H1 (cell line): ENCODE measurements at regions not wholly inside any gene's neighbourhood (a gene's known extent, or its start where the extent isn't known, plus 50 kb on each side); places are given as distances from the start of the nearest gene placed in this dataset.

Experiments
- CTCF ChIA-PET: fragments of 300-600 bp; sonication (Branson Sonifier 250); formaldehyde crosslinking; loops from one replicate; lab custom pipeline; 2021; ENCODE audit not compliant: partially characterized antibody; lab: Charles Lee
- POLR2A ChIA-PET: fragments of 300-600 bp; sonication (Branson Sonifier 250); formaldehyde crosslinking; loops from one replicate; lab custom pipeline; 2021; ENCODE audit warnings: inconsistent platforms; ENCODE audit not compliant: partially characterized antibody; lab: Charles Lee
- DNase-seq, 2 experiments: peaks; one replicate each; pipeline versions ENCODE4 v3.0.0 to v3.0.0-alpha.2; 2010 to 2022; ENCODE audit warnings: low spot score in 2 of 2, low read depth in 1 of 2, mixed read lengths in 1 of 2
- FAIRE-seq: peaks from 2 replicates; lab custom pipeline; 2011; peaks lifted over from hg19 to GRCh38; lab: Jason Lieb, UNC
- H2AFZ ChIP-seq: 2 replicates; pipeline ENCODE4 v1.8.1; 2012; ENCODE audit warnings: low read length, inconsistent platforms
- H2AK5ac ChIP-seq: 2 replicates; pipeline ENCODE4 v1.6.1; 2013; ENCODE audit warnings: low read depth, low read length
- H2BK120ac ChIP-seq: replicated peaks from 2 replicates; pipeline ENCODE3; 2013; ENCODE audit warnings: low read depth, low read length, inconsistent platforms
- H2BK12ac ChIP-seq: 2 replicates; pipeline ENCODE4 v1.6.1; 2013; ENCODE audit warnings: low read depth, low read length
- H2BK15ac ChIP-seq: 2 replicates; pipeline ENCODE4 v1.6.1; 2013; ENCODE audit warnings: low read length
- H2BK20ac ChIP-seq: 2 replicates; pipeline ENCODE4 v1.6.1; 2013; ENCODE audit warnings: low read length
- H2BK5ac ChIP-seq: 2 replicates; pipeline ENCODE4 v1.6.1; 2013; ENCODE audit warnings: low read depth, low read length
- H3K14ac ChIP-seq: 2 replicates; pipeline ENCODE4 v1.6.1; 2013; ENCODE audit warnings: inconsistent platforms; ENCODE audit not compliant: insufficient read length
- H3K18ac ChIP-seq: 2 replicates; pipeline ENCODE4 v1.6.1; 2013; ENCODE audit warnings: low read length; ENCODE audit errors: extremely low read depth
- H3K23ac ChIP-seq: 2 replicates; pipeline ENCODE4 v1.6.1; 2013; ENCODE audit warnings: inconsistent platforms; ENCODE audit not compliant: insufficient read length
- H3K23me2 ChIP-seq: 2 replicates; pipeline ENCODE4 v1.6.1; 2013; ENCODE audit warnings: low read depth, low read length
- H3K27ac ChIP-seq: 2 replicates; pipeline ENCODE4 v1.6.1; 2011; ENCODE audit warnings: low read depth, low read length, inconsistent platforms
- H3K27me3 ChIP-seq, 4 experiments: replicated peaks in 1 of 4; 1 replicate in 1 of 4; 2 replicates in 3 of 4; pipeline versions ENCODE4 v1.6.1 to v1.8.1; 2011 to 2013; ENCODE audit warnings: low read length in 3 of 4, mild to moderate bottlenecking in 3 of 4, inconsistent platforms in 2 of 4, mixed read lengths in 2 of 4, moderate library complexity in 1 of 4; ENCODE audit not compliant: control insufficient read depth in 3 of 4, insufficient read depth in 3 of 4; ENCODE audit errors: extremely low read depth in 1 of 4
- H3K36me3 ChIP-seq, 4 experiments: 2 replicates each; pipeline versions ENCODE4 v1.6.1 to v1.8.1; 2011 to 2013; ENCODE audit warnings: mild to moderate bottlenecking in 4 of 4, low read length in 3 of 4, moderate library complexity in 2 of 4, control low read depth in 1 of 4, inconsistent platforms in 1 of 4; ENCODE audit not compliant: insufficient read depth in 4 of 4, control insufficient read depth in 2 of 4
- H3K4ac ChIP-seq: replicated peaks from 2 replicates; pipeline ENCODE3; 2013; ENCODE audit warnings: low read length, low read depth, mixed read lengths, inconsistent platforms; ENCODE audit not compliant: insufficient read length
- H3K4me1 ChIP-seq, 4 experiments: replicated peaks in 1 of 4; 1 replicate in 1 of 4; 2 replicates in 3 of 4; pipeline versions ENCODE4 v1.6.1 to v1.8.1; 2011 to 2013; ENCODE audit warnings: low read length in 3 of 4, inconsistent platforms in 2 of 4, mixed read lengths in 1 of 4; ENCODE audit not compliant: insufficient read depth in 4 of 4, control insufficient read depth in 3 of 4
- H3K4me2 ChIP-seq, 2 experiments: 2 replicates each; pipeline versions ENCODE4 v1.6.1 to v1.8.1; 2011 to 2013; ENCODE audit warnings: low read depth in 2 of 2, low read length in 2 of 2, control low read depth in 1 of 2, inconsistent platforms in 1 of 2, mild to moderate bottlenecking in 1 of 2; ENCODE audit not compliant: insufficient read depth in 1 of 2
- H3K4me3 ChIP-seq, 4 experiments: fragments of 200-600, 300-600 bp in 1 of 4; sonication (generic), shearing (Covaris generic), sonication (Bioruptor Twin) in 1 of 4; 2 replicates each; pipeline versions ENCODE4 v1.5.1 to v1.8.1; 2011 to 2016; ENCODE audit warnings: low read length in 4 of 4, low read depth in 3 of 4, control low read depth in 2 of 4, inconsistent platforms in 2 of 4, mild to moderate bottlenecking in 2 of 4, mixed read lengths in 1 of 4, moderate library complexity in 1 of 4; ENCODE audit not compliant: insufficient read depth in 2 of 4; ENCODE audit errors: extremely low read depth in 1 of 4
- H3K56ac ChIP-seq: replicated peaks from 2 replicates; pipeline ENCODE3; 2013; ENCODE audit warnings: low read depth, mild to moderate bottlenecking, mixed read lengths, low read length, inconsistent platforms; ENCODE audit not compliant: insufficient read length
- H3K79me1 ChIP-seq: 2 replicates; pipeline ENCODE4 v1.6.1; 2013; ENCODE audit warnings: low read depth, low read length, control low read depth
- H3K79me2 ChIP-seq, 2 experiments: 2 replicates each; pipeline versions ENCODE4 v1.6.1 to v1.8.1; 2012 to 2013; ENCODE audit warnings: low read length in 2 of 2, mild to moderate bottlenecking in 2 of 2, inconsistent platforms in 1 of 2; ENCODE audit not compliant: insufficient read depth in 2 of 2, control insufficient read depth in 1 of 2
- H3K9ac ChIP-seq, 4 experiments: replicated peaks in 1 of 4; 1 replicate in 1 of 4; 2 replicates in 3 of 4; pipeline versions ENCODE4 v1.6.1 to v1.8.1; 2011 to 2013; ENCODE audit warnings: low read depth in 3 of 4, low read length in 3 of 4, control low read depth in 2 of 4, mild to moderate bottlenecking in 2 of 4, moderate library complexity in 2 of 4, inconsistent platforms in 1 of 4; ENCODE audit errors: extremely low read depth in 1 of 4
- H3K9me3 ChIP-seq, 2 experiments: 2 replicates each; pipeline versions ENCODE4 v1.6.1 to v1.8.1; 2012 to 2013; ENCODE audit warnings: mild to moderate bottlenecking in 2 of 2, moderate library complexity in 2 of 2, control low read depth in 1 of 2, inconsistent platforms in 1 of 2, low read depth in 1 of 2, low read length in 1 of 2, mixed read lengths in 1 of 2; ENCODE audit not compliant: insufficient read depth in 2 of 2
- H4K20me1 ChIP-seq, 2 experiments: replicated peaks in 1 of 2; 2 replicates each; pipeline versions ENCODE3 to v1.8.1; 2011 to 2013; ENCODE audit warnings: inconsistent platforms in 2 of 2, low read length in 2 of 2, mild to moderate bottlenecking in 1 of 2; ENCODE audit not compliant: insufficient read depth in 2 of 2, control insufficient read depth in 1 of 2
- H4K5ac ChIP-seq: 2 replicates; pipeline ENCODE4 v1.6.1; 2013; ENCODE audit warnings: low read length, low read depth, mixed read lengths, inconsistent platforms; ENCODE audit not compliant: insufficient read length
- H4K8ac ChIP-seq: 2 replicates; pipeline ENCODE4 v1.8.0; 2013; ENCODE audit warnings: mild to moderate bottlenecking, moderate library complexity, low read length, inconsistent platforms; ENCODE audit not compliant: insufficient read depth; ENCODE audit errors: extremely low read depth
- H4K91ac ChIP-seq: replicated peaks from 2 replicates; pipeline ENCODE3; 2013; ENCODE audit warnings: low read length, mixed read lengths, inconsistent platforms; ENCODE audit not compliant: insufficient read length
- BCL11A ChIP-seq, 2 experiments: IDR thresholded peaks; one replicate each; pipeline ENCODE4 v1.6.1; 2011; ENCODE audit warnings: low read depth in 2 of 2, low read length in 2 of 2, mild to moderate bottlenecking in 2 of 2
- CEBPB ChIP-seq: IDR thresholded peaks from 2 replicates; pipeline ENCODE4 v1.6.1; 2012; ENCODE audit warnings: low read depth, low read length
- EZH2 ChIP-seq: fragments of 200-600 bp; sonication (generic); IDR thresholded peaks from 2 replicates; pipeline ENCODE4 v1.7.1; 2012; ENCODE audit warnings: low read depth, mild to moderate bottlenecking, moderate library complexity, low read length, inconsistent platforms; ENCODE audit not compliant: severe bottlenecking
- TAF7 ChIP-seq: optimal IDR thresholded peaks from 2 replicates; pipeline ENCODE3; 2011; ENCODE audit warnings: low read depth, mild to moderate bottlenecking, inconsistent platforms, low read length, moderate library complexity, borderline replicate concordance
- USF2 ChIP-seq: IDR thresholded peaks from 2 replicates; pipeline ENCODE4 v1.6.1; 2011; ENCODE audit warnings: low read length, improper control_type of control experiment
- WGBS, 2 experiments: shearing (Covaris generic) in 1 of 2; methylation state at CpG; one replicate each; pipeline versions ENCODE4 v1.1.6 to v1.1.7; 2013 to 2015; ENCODE audit warnings: low lambda C conversion rate in 2 of 2, mixed read lengths in 2 of 2, inconsistent platforms in 1 of 2, low coverage in 1 of 2, missing lambda C conversion rate in 1 of 2; ENCODE audit not compliant: insufficient replicate concordance in 2 of 2, insufficient coverage in 1 of 2, insufficient read length in 1 of 2; ENCODE audit errors: extremely low coverage in 1 of 2, missing lambda C conversion rate in 1 of 2; 5-methylcytosine and 5-hydroxymethylcytosine counted together

- no peak for FAIRE-seq
- H3K4me1 ChIP-seq = no peaks in the 10 kb centered on the region
- TF ChIP-seq USF2 (no peak), EZH2 (no peak), CEBPB (no peak), BCL11A (IDR thresholded peaks at IDR 0.05; ENCODE audit: low read depth in 2 of 2, low read length in 2 of 2) (no peak), TAF7 (no peak)
These were observed 121.5 kb downstream of the INSIG2 start for GRCh38 chr2:118209727-118210126.

More at GRCh38 chr2:118209727-118210126, 121.5 kb downstream of the INSIG2 start:
- Histone ChIP-seq H3K23ac (no peak overlapping the region), H3K4me2 (no peak overlapping the region), H4K5ac (no peak overlapping the region), H2BK20ac (no peak overlapping the region), H2AFZ (no peak overlapping the region), H3K9me3 (no peaks in the 10 kb centered on the region), H4K8ac (no peak overlapping the region), H4K91ac (no peak overlapping the region), H3K36me3 (no peaks in the 10 kb centered on the region), H3K27me3 (no peaks in the 10 kb centered on the region), H3K4ac (no peak overlapping the region), H2AK5ac (no peak overlapping the region), H3K14ac (no peak overlapping the region), H2BK12ac (no peak overlapping the region), H3K23me2 (no peaks in the 10 kb centered on the region), H3K4me3 (no peak overlapping the region), H3K9ac (no peak overlapping the region), H3K18ac (no peak overlapping the region), H4K20me1 (no peaks in the 10 kb centered on the region), H2BK15ac (no peak overlapping the region), H2BK5ac (no peak overlapping the region), H3K27ac (no peak overlapping the region), H2BK120ac (no peak overlapping the region), H3K56ac (no peak overlapping the region), H3K79me1 (no peaks in the 10 kb centered on the region), H3K79me2 (no peaks in the 10 kb centered on the region)
- POLR2A ChIA-PET = no interaction called here
- WGBS, 2 experiments = 95% methylated on average over 1 of the region's 1 CpG; no CpG with 5 or more reads in 1 of the 2 experiments
- DNase-seq = no peak
- CTCF ChIA-PET = interaction anchor here (0.5 to 3.7 kb wide), 4 partner anchors 12 to 646 kb away, joined by 3 to 18 read pairs (median 10); no protein-coding TSS in a partner anchor
